Stimulated activated naive CD8-positive, alpha-beta T cell treated with anti-CD3 and anti-CD28 coated beads, Interleukin-15, Interleukin-2, amounts not matched to agents 100 U/mL and 50 U/mL, for 24 hours (primary cell): ENCODE measurements at regions not wholly inside any gene's neighbourhood (a gene's known extent, or its start where the extent isn't known, plus 50 kb on each side); places are given as distances from the start of the nearest gene placed in this dataset.

Source experiments
- ATAC-seq: fragments of 150-1000 bp; cut with Tn5 transposase; one replicate; pipeline ENCODE4 v1.10.0; 2021
- DNase-seq: peaks from one replicate; pipeline ENCODE4 v3.0.0; 2021

DNA sequence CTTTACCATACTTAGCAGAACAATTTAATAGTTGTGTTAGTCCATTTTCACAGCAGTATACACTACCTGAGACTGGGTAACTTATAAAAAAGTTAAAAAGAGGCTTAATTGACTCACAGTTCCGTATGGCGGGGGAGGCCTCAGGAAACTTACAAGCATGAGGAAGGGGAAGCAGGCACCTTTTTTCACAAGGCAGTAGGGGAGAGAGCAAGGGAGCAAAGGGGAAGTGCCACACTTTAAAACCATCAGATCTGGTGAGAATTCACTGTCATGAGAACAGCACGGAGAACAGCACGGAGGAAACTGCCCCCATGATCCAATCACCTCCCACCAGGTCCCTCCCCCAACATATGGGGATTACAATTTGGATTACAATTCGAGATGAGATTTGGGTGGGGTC lies 269.9 kb downstream of the MTRR start:
- DNase-seq (no peak), ATAC-seq (no peak)

DNA sequence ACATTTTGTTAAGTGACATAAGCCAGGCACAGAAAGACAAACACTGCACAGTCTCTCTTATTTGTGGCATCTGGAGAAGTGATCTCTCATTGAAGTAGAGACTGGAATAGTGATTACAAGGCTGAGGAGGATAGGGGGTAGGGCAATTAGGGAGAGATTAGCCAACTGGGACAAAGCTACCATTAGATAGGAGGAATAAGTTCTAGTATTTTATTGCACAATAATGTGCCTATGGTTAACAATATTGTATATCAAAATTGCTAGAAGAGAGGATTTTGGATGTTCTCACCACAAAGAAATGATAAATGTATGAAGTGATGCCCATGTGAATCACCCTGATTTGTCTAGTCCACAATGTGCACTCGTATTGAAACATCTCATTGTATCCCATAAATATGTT lies 281.8 kb downstream of the MTRR start:
- DNase-seq (no peak), ATAC-seq (no peak)

DNA sequence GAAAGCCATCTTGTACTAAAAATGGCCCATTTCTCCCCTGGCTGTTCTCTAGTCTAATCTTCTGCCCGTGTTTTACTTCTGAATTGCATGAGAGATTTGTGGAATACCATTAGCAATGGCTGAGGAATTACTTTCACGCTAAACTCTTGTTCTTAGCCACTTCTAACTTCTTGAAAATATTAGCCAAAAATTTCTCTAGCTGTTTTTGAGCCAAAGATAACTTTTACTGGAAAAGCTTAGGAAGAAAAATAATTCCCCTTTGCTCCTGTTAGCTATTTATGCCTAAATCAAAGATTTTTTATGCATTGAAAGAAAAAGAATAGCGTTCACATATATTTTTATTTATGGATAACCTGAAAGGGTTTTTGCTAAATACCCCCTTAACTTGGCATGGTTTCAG lies 287.8 kb downstream of the MTRR start:
- DNase-seq (no peak), ATAC-seq (no peak)

DNA sequence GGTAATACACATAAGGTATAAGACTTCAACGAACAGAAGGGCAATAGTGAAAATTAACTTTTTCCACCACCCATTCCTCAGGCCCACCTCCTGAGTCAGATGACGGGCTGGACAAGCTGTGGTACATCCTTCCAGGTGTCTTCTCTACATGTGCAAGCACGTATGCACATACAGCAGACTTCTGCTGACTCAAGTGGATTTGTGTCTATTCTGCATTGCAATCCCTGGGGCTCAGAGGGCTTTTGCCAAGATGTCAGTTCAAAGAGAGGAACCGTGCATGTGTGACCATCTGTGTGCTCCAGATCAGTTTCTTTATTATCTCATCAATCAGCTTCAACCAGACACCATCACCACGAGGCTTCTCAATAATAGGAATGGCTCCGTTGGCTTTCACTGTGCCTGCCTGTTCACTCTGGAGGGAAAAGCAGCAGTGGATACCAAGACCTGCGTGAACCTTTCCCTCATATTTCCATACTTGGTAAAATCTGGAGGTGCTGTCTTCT lies 288.4 kb downstream of the MTRR start:
- no peak for DNase-seq
- ATAC-seq: no peak

DNA sequence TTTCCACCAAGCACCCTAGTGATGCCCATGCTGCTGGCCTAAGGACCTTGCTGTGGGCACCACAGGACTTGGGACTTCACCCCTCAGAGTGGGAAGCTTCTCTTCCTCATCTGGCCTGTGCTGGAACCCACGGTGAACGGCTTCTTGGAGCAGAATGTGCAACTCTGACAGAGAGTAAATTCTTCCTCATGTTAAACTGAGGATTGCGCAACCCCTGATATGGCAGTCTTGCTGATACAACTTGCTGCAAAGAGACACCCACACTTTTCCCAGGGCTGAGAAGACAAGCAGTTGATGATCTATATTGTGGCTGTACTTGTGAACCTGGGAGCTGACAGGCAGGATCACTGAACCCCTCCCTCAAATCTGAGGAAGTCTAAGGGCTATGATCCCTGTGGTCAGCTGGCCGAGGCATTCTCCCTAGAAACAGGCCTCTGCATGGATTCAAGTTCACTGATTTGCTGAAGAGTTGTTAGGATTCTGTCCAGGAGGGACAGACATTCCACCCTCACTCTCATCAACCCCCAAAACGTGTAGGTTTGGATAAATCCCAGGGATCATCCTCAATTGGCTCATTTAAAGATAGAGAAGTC lies 307.2 kb downstream of the MTRR start:
- ATAC-seq (no peak), DNase-seq (no peak)

DNA sequence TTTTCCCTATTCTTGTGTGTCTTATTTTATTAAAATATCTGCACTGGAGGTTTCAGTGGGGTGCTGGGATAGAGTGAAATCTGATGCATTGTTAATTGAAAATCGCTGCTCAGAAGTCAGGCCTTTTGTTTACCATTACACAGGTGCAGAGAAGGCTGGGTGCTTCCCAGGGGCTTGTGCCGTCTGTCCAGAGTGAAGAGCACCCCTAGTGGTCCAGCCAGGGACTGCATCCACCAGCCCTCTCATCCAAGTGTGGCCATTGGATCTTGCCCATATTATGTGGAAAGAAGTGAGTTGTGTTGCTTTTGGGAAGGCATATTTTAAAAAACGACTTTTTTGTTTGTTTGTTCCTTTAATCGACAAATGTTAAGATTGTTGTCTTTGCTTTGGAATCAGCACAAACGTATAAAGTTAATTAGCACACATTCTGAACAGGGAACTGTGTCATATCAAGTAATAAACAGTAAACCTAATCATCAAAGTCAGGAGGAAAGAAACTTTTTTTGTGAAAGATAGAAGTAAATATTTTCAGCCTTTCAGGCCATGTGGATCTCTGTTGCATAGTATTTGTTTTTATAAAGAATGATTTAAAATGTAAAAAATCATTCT lies 315.6 kb downstream of the MTRR start:
- ATAC-seq (peak; percentile 59), DNase-seq (peak; percentile 53)

DNA sequence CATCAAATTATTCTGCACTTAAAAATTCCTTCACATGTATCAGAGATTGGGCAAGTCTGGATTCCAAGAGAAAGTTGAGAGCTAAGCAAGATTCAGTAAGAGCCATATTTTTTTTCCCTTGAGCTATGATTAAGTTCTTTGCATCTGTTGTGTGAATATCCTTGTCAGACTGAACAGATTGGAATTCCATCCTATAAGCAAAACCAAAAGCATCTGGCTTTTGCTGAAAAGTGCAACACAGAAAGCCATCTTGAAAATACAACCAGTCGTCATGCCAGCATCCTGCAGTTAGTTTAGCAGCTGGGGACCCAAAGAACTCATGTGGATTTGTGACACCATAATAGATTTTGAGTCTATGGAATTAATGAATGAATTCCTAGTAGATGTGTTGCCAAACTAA lies 316.9 kb downstream of the MTRR start:
- no peak for ATAC-seq

DNA sequence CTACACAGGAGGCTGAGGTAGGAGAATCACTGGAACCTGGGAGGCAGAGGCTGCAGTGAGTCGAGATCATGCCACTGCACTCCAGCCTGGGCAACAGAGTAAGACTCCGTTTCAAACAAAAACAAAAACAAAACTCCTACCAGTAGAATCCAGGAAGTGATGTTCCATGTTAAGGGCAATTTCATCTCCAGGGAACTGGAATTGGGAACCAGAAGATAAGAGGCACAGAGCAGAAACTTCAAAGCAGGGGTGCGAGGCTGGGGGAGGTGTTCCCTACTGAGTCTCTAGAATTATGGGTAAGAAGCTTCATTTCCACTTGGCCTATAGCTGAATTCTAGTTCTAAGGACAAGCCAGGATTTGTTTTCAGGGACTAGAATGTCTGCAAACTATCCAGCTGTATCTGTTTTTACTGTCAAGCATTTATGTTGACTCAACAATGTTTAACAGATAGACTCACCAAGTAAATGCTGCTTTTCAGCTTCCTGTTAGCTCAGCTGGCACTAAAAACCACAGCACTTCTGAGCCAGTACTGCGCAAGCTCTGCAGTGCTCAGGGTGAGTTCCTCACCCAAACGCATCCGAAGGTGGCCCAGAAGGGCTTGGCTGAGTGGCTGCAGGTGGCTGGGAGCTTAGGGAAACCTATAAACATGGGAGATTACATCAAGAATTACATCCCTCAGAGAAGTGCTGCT lies 320.1 kb downstream of the MTRR start:
- DNase-seq (no peak), ATAC-seq (no peak)

More for the DNA sequence above, 316.9 kb downstream of the MTRR start:
- DNase-seq: no peak

DNA sequence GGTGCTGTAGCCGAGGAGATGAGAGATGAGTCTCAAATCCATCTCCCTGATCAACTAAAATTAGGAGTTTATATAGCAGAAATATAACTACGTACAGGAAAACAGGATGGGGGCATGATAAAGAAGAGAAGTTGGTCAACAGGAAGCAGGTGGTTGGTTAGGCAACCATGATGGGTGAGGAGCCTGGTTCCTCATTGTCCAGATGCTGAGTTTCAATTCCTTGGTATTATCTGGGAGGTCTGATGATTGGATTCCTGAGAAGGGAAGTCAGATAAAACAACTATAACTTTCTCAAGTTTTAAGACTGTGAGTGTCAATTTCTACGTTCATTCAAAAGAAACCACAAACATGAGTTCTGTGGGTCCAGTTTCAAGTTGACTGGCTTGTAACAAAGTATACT lies 323.9 kb downstream of the MTRR start:
- ATAC-seq (no peak), DNase-seq (no peak)

DNA sequence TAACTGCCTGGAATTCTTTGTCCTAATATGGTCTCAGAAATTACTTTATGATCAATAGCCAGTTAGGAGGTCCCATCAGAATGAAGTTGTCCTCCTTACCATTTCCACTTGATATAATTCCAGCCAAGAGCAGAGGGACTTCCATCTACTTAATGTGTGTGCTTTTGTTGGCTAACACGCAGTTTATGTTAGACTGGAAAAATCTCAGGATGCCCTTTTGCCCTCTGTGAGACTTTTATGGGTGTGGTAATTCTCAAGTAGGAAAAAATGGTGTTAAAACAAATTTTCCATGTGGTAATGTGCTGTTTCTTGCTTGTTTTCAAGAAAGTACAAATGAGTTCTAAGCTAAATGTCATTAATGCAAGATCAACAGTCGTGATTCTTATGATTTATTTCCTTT lies 327.1 kb downstream of the MTRR start:
- DNase-seq (no peak), ATAC-seq (no peak)

DNA sequence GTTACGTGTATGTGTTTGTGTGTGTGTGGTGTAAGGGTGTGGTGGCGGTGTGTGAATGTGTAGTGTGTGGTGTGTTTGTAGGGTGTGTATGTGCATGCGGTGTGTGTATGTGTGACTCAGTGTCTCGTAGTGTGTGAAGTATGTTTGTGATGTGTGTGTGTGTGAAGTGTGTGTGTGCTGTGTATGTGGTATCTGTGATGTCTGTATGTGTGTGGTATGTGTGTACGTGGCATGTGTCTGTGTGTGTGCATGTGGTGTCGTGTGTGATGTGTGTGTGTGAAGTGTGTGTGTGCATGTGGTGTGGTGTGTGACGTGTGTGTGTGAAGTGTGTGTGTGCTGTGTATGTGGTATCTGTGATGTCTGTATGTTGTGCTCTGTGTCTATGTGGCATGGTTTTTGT lies 339.4 kb downstream of the MTRR start:
- DNase-seq (no peak), ATAC-seq (no peak)

DNA sequence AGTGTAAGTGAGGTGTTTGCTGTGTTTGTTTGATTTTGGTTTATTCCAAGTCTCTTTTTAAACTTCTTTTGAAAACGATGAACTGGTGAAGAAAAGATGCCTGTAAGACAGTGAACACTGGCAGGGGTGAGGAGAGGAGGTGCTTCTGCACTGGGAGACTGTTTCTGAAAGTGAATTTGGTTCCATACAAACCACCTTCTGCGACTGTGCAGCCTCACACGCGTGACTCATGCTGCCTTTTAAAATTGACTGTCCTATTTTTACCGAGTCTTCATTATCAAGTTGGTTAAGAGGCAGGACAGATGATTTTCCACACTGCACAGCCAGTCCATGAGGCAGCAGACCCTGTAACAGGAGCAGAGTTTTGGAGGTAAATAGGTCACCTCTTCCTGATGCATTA lies 340.6 kb downstream of the MTRR start:
- DNase-seq: no peak
- ATAC-seq: no peak

DNA sequence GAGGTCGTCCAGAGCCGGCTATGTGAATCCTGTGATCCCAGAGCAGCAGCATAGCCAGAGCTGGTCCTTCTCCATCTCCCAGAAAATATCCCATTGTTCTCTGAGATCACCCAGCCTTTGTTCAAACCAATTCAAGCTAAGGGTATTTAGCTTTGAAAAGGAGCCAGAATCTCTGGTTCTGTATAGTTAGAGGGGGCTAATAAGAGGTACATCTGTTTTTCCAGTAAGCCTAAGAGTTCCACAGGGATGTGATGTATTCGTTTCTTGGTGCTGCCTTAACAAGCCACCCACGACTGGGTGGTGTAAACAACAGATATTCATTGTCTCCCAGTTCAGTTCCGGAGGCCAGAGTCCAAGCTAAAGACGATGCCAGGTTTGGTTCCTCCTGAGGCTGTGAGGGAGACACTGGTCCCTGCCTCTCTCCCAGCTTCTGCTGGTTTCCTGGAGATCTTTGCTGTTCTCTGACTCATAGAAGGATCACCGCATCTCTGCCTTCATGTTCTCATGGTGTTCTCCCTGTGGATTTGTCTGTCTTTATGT lies 344.8 kb downstream of the MTRR start:
- ATAC-seq (no peak), DNase-seq (no peak)

DNA sequence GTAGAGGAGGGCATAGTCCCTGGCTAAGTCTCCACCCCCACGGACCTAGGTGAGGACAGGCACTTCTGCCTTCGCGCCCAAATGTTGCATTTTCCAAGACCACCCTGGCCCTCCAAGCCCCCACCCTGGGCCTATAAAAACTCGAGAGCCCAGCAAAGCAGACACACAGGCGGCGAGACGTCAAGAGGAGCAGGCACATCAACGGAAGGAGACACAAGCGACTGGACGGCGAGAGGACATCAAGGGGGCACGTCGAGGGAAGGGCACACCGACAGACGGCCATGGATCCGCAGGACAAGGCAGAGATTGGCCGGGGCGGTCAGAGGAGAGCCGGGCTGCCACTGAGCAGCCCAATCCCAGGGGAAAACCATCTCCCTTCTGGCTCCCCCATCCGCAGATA lies 348.0 kb downstream of the MTRR start:
- ATAC-seq (no peak), DNase-seq (no peak)

DNA sequence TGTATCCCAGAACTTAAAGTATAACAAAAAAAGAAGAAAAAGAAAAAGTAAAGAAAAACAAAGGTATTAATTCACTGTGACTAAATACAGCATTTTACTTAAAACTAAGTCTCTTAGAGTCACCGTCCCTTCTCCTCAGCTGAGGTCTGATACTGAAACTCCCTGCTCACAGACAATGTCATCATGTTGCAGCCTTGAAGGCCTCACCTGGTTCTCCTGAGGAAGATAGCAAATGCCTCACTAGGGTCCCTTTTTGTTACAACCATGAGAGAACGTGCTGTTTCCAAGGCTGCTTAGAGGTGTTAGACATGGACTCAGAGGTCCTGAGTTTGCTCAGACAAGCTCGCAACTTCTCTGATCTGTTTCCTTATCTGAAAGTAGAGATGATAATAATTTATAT lies 357.2 kb downstream of the MTRR start:
- DNase-seq (no peak), ATAC-seq (no peak)

DNA sequence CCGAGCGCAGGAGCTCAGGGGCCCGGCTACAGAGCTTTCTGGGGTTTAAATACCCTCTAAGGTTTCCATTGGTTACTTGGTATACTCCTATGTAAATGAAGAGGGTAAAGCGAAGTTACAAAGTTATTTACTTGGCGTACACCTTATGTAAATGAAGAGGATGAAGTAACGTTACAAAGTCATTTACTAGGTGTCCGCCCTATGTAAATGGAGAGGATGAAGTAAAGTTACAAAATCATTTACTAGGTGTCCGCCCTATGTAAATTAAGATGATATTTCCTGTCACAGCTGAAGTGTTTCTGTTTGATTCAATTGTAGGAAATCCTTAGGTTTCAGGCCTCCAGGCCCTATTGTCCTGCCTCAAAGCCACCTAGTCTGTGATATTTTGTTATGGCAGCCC lies 358.2 kb downstream of the MTRR start:
- ATAC-seq: no peak
- no peak for DNase-seq

DNA sequence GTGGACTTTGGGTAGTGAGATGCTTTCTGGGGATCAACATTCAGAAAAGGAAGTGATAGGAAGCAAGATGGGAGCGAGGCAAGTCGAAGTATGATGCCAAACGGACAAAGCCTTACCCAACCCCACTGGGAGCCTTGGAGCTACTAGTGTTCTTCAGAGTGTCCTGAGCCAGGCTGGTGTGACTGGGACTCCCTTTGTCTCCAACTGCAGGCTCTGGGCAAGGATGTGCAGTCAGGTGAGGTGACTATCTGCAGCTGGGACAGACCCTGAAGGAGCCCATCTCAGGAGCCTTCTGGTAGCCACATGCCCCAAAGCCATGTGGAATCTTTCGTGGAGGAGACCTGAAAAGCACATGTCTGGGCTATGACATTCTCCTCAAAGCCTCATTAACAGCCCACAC lies 360.6 kb downstream of the MTRR start:
- ATAC-seq (no peak), DNase-seq (no peak)

DNA sequence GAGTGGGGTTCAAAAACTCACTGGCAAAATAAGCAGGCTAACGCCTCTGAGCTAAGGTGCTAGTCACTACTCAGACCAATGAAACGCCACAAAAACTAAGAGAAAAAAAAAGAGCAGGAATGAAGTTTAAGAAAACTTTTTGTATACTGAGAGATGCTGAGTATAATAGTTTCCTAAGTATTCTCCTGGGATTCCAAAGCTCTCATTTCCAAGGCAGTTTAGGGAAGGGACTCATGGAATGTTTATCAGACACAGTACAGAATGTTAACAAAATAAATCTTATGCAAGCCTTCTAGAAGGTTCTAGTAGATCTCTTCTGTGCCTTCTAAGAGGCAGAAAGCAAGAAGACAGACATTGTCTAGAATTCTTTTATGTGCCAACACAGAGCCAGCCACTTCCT lies 361.9 kb downstream of the MTRR start:
- ATAC-seq: no peak
- no peak for DNase-seq

DNA sequence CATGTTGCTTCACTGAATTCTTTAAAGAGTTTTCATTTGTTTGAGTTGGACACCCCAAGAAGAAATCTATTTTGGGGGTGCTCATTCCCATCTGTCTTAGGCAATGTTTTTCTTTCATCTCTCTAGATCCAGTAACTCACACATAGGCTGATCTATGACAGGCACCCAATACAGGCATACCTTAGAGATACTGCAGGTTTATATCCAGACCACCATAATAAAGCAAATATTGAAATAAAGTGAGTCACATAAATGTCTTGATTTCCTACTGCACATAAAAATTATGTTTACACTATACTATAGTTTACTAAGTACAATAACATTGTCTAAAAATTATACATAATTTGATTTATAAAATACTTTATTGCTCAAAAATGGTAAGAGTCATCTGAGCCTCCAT lies 364.5 kb downstream of the MTRR start:
- no peak for ATAC-seq

DNA sequence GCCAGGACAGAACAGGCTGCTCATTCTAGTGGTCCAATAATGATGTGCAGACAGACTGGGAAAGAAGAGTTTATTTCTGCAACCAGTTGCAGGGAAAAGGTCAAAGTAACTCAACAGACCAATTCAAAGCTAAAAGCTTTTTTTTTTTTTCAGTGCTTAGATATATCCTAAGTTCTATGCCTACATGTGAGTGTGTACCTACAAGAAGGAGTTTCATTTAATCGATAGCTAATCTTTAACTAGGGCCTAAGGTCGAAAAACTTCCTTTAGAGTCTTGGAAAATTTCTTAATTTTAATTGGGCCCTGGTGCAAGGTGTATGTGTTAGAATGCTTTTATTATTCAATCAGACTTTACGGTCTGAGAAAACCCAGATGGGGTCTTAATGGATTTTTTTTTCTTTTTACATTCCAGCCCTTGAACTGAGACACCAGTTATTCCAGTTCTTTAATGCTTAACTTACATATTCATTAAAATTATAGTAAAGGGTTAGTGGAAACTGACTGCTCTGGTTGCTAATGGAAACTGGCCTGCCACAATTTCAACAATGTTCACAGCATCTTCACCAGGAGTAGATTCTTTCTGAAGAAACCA lies 365.3 kb downstream of the MTRR start:
- DNase-seq (no peak), ATAC-seq (no peak)

More for the DNA sequence above, 364.5 kb downstream of the MTRR start:
- DNase-seq: no peak

DNA sequence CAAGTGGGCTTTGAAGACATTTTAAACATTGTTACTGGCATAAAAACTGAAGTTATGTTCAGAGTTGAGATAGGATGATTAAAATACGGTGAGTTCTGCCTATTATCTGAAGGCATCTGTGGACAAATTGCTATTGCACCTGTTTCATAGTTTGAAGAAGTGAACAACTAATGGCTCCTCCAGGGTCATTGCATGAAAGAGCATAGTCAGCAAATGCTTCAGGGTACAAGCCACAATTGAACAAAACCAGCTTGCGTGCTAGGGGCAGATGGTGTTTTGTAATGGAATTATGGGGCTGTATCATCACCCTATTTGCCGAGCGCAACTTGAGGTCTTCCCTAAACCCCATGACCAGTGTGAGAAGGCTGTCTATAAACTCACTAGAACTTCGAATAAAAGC lies 369.1 kb downstream of the MTRR start:
- no peak for ATAC-seq

DNA sequence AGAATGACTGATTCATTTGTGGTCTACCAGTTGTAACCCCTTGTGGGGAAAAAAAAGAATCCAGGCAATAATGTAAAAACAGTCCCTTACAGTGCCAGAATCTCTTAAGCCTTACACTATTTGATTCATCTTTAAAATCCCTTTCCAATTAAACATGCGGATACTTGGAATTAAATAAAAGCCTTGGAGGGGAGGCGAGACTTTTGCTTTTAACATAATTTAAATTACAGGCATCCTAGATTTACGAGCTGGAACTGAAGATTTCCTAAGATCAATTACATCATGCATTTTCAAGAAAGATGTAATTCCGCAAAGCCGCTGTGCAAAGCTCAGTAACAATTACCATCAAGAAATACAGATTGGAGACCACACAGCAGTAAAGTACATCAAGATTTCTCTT lies 370.2 kb downstream of the MTRR start:
- DNase-seq (no peak), ATAC-seq (no peak)

More for the DNA sequence above, 369.1 kb downstream of the MTRR start:
- no peak for DNase-seq

DNA sequence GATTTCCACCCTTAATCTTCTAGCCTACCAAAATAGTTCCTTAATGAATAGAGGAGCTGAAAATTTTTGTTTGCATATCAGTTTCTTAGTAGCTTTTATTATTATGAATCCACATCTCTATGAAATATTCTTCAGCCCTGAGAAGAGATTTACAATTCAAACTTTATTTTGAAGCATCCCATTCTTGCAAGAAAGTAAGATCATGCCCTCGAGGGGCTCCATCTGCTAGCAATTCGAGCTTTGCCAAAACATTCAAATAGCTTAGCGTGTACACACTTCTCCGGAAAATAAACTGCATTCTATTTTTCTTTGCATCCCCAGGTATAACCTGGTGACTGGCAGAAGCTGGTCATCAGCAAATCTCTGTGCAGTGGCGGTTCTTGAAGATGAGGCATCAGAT lies 370.7 kb downstream of the MTRR start:
- no peak for DNase-seq
- ATAC-seq: no peak
